Gastroesophageal sphincter (tissue), 3 donors: ENCODE measurements at regions not wholly inside any gene's neighbourhood (a gene's known extent, or its start where the extent isn't known, plus 50 kb on each side); places are given as distances from the start of the nearest gene placed in this dataset.
A peak's percentile ranks its signal among the peaks of the same experiment; 100 is the strongest.

Experiments used
- CTCF ChIP-seq, 4 experiments: fragments of 200-600 bp in 2 of 4; fragments of 450-650 bp in 2 of 4; sonication (generic) in 1 of 4; IDR thresholded peaks; one replicate each; pipeline ENCODE4 v1.5.1; 2017 to 2019; ENCODE audit warnings: antibody characterized with exemption in 4 of 4, mild to moderate bottlenecking in 2 of 4, moderate library complexity in 2 of 4
- EP300 ChIP-seq: sonication (generic); formaldehyde crosslinking; IDR thresholded peaks from one replicate; pipeline ENCODE4 v1.6.1; 2017; ENCODE audit warnings: antibody characterized with exemption, mild to moderate bottlenecking
- POLR2A ChIP-seq, 2 donors: fragments of 450-650 bp; IDR thresholded peaks; one replicate each; pipeline ENCODE4 v1.6.1; 2017; ENCODE audit warnings: antibody characterized with exemption in 2 of 2, mild to moderate bottlenecking in 2 of 2, moderate library complexity in 1 of 2
- POLR2AphosphoS5 ChIP-seq: sonication (generic); formaldehyde crosslinking; IDR thresholded peaks from one replicate; pipeline ENCODE4 v1.6.1; 2017; ENCODE audit warnings: antibody characterized with exemption

GRCh38 chr15:67914537-67915460 lies 75.0 kb upstream of the RNU6-1 start:
- TF ChIP-seq CTCF (IDR thresholded peaks at IDR 0.05) (no peak), POLR2AphosphoS5 (peak; percentile 38), POLR2A (IDR thresholded peaks at IDR 0.05) (no peak), EP300 (no peak)
